WTC11 (cell line): ENCODE measurements at regions not wholly inside any gene's neighbourhood (a gene's known extent, or its start where the extent isn't known, plus 50 kb on each side); places are given as distances from the start of the nearest gene placed in this dataset.

Source experiments
- ATAC-seq: fragments of 200-7000 bp; cut with Tn5 transposase; 2 replicates; pipeline ENCODE4 v1.10.0; 2021; ENCODE audit warnings: mild to moderate bottlenecking, moderate library complexity
- CTCF ChIA-PET: fragments of 300-600 bp; sonication (Branson Sonifier 250); formaldehyde crosslinking; loops from one replicate; lab custom pipeline; 2021; ENCODE audit warnings: antibody characterized with exemption; lab: Charles Lee
- POLR2A ChIA-PET: fragments of 350-600 bp; sonication (Branson Sonifier 250); formaldehyde crosslinking; loops from one replicate; lab custom pipeline; 2021; ENCODE audit warnings: antibody characterized with exemption; lab: Charles Lee
- DNase-seq: peaks from one replicate; pipeline ENCODE4 v3.0.0; 2021; ENCODE audit warnings: low spot score
- H3K27ac Mint-ChIP-seq: 2 replicates; pipeline ENCODE4 v1.8.0; 2021; ENCODE audit warnings: mixed read lengths
- H3K27me3 Mint-ChIP-seq: 2 replicates; pipeline ENCODE4 v1.8.0; 2021; ENCODE audit warnings: low read depth, mild to moderate bottlenecking, moderate library complexity, mixed read lengths
- H3K36me3 Mint-ChIP-seq: 2 replicates; pipeline ENCODE4 v1.8.0; 2021; ENCODE audit warnings: mixed read lengths
- H3K4me1 Mint-ChIP-seq: 2 replicates; pipeline ENCODE4 v1.8.0; 2022; ENCODE audit warnings: mixed read lengths
- H3K4me3 Mint-ChIP-seq: 2 replicates; pipeline ENCODE4 v1.8.0; 2021; ENCODE audit warnings: mild to moderate bottlenecking, moderate library complexity, mixed read lengths
- H3K9me3 Mint-ChIP-seq: 2 replicates; pipeline ENCODE4 v1.8.0; 2021; ENCODE audit warnings: mixed read lengths
- AR ChIP-seq: fragments of 250-450 bp; sonication (Bioruptor Pico); IDR thresholded peaks from 2 replicates; pipeline ENCODE4 v1.9.0; 2021; ENCODE audit warnings: mild to moderate bottlenecking
- ATF2 ChIP-seq: sonication (generic); formaldehyde crosslinking; IDR thresholded peaks from 2 replicates; pipeline ENCODE4 v1.8.1; 2022; ENCODE audit warnings: low read depth, missing genetic modification reagents, borderline replicate concordance
- ATF6 ChIP-seq: sonication (generic); formaldehyde crosslinking; IDR thresholded peaks from 2 replicates; pipeline ENCODE4 v1.8.1; 2023; ENCODE audit warnings: mild to moderate bottlenecking, missing genetic modification reagents
- CREB1 ChIP-seq: sonication (generic); formaldehyde crosslinking; IDR thresholded peaks from 2 replicates; pipeline ENCODE4 v1.8.0; 2023; ENCODE audit warnings: mild to moderate bottlenecking, missing genetic modification reagents
- CREM ChIP-seq: sonication (generic); formaldehyde crosslinking; IDR thresholded peaks from 2 replicates; pipeline ENCODE4 v1.8.1; 2022; ENCODE audit warnings: mild to moderate bottlenecking, missing genetic modification reagents, moderate library complexity
- E2F4 ChIP-seq: sonication (generic); formaldehyde crosslinking; IDR thresholded peaks from 2 replicates; pipeline ENCODE4 v1.8.1; 2022; ENCODE audit warnings: low read depth, mild to moderate bottlenecking, moderate library complexity, missing genetic modification reagents, borderline replicate concordance
- E2F5 ChIP-seq: sonication (generic); formaldehyde crosslinking; IDR thresholded peaks from 2 replicates; pipeline ENCODE4 v1.8.1; 2022; ENCODE audit warnings: mild to moderate bottlenecking, moderate library complexity, missing genetic modification reagents
- EMX1 ChIP-seq: fragments of 250-450 bp; sonication (Bioruptor Pico); IDR thresholded peaks from 2 replicates; pipeline ENCODE4 v1.8.0; 2021; ENCODE audit warnings: mild to moderate bottlenecking
- ERG ChIP-seq: fragments of 250-450 bp; sonication (Bioruptor Pico); IDR thresholded peaks from 2 replicates; pipeline ENCODE4 v1.8.0; 2021; ENCODE audit warnings: mild to moderate bottlenecking
- JAZF1 ChIP-seq: fragments of 250-450 bp; sonication (Bioruptor Pico); IDR thresholded peaks from 2 replicates; pipeline ENCODE4 v1.9.0; 2021; ENCODE audit warnings: moderate library complexity, mild to moderate bottlenecking, inconsistent platforms
- JUN ChIP-seq: sonication (generic); formaldehyde crosslinking; IDR thresholded peaks from 2 replicates; pipeline ENCODE4 v1.8.0; 2023; ENCODE audit warnings: mild to moderate bottlenecking, missing genetic modification reagents
- KAT7 ChIP-seq: sonication (generic); formaldehyde crosslinking; IDR thresholded peaks from 2 replicates; pipeline ENCODE4 v1.8.1; 2023; ENCODE audit warnings: missing genetic modification reagents, mild to moderate bottlenecking, borderline replicate concordance
- SP1 ChIP-seq: sonication (generic); formaldehyde crosslinking; conservative IDR thresholded peaks from 2 replicates; pipeline ENCODE4 v1.8.1; 2022; ENCODE audit warnings: missing genetic modification reagents
- STAT6 ChIP-seq: sonication (generic); formaldehyde crosslinking; conservative IDR thresholded peaks from 2 replicates; pipeline ENCODE4 v1.8.1; 2023; ENCODE audit warnings: mild to moderate bottlenecking, low read depth, missing genetic modification reagents, moderate library complexity
- ZSCAN18 ChIP-seq: fragments of 250-450 bp; sonication (Bioruptor Pico); IDR thresholded peaks from 2 replicates; pipeline ENCODE4 v2.1.2; 2022; ENCODE audit warnings: mild to moderate bottlenecking, moderate library complexity

- TF ChIP-seq JUN (CRISPR knock-in tag) (no peak), JAZF1 (CRISPR knock-in tag) (no peak), ATF2 (CRISPR knock-in tag) (no peak), STAT6 (CRISPR knock-in tag) (no peak), SP1 (CRISPR knock-in tag) (no peak), AR (CRISPR knock-in tag) (no peak), E2F4 (CRISPR knock-in tag) (no peak), CREM (CRISPR knock-in tag) (no peak)
- TF ChIP-seq, all 79 proteins: peak for 0
Measured at GRCh38 chr4:136754810-136755530, 777.3 kb downstream of the PCDH18 start (continued).

- POLR2A ChIA-PET: no interaction called here
- ATAC-seq (peak; percentile 30; the same call in 1 of the 2 replicates), DNase-seq (no peak)
- CTCF ChIA-PET: no interaction called here
- no peak for TF ChIP-seq ZSCAN18 (CRISPR knock-in tag)
- no peak for TF ChIP-seq ERG (CRISPR knock-in tag)
- no peak for TF ChIP-seq ATF6 (CRISPR knock-in tag)
- TF ChIP-seq KAT7 (CRISPR knock-in tag): no peak
- no peak for TF ChIP-seq EMX1
- TF ChIP-seq CREB1 (CRISPR knock-in tag): no peak
- no peak for TF ChIP-seq E2F5 (CRISPR knock-in tag)
- TF ChIP-seq SP1 (CRISPR knock-in tag): no peak
- Mint-ChIP-seq H3K36me3 (peaks cover 36% of the 10 kb centered on the region), H3K27me3 (no peaks in the 10 kb centered on the region), H3K27ac (peak overlapping the region; percentile 92), H3K4me1 (peaks cover 36% of the 10 kb centered on the region), H3K9me3 (peaks cover 29% of the 10 kb centered on the region), H3K4me3 (no peak overlapping the region)
Measured at GRCh38 chr4:136751556-136751955, 780.7 kb downstream of the PCDH18 start.
